ENCODE measurements at regions not wholly inside any gene's neighbourhood (a gene's known extent, or its start where the extent isn't known, plus 50 kb on each side); places are given as distances from the start of the nearest gene placed in this dataset.

DNA sequence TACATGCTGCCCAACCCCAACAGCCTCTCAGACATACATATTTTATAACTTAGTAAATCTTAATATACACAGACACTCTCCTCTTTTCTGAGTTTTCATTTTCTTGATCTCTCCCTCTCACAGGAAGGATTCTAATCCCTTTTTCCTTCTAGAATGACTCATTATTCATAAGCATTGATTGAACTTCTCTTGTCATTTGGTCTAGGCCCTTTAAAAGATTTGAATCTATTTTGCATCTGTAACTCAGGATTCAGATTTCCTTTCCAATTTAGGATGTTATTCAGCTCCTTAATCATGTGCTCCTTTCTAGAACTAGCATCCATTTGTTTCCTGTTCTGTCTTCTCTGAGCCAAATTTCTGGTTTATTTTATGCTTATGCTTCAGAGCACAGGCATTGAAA is 624.5 kb upstream of the SGO1 start:
- Histone ChIP-seq H3K27me3 (replicated peaks; ENCODE audit: insufficient read depth, low read depth, low read length, poor library complexity) (no peaks in the 10 kb centered on the region), H3K9me3 (ENCODE audit: low read depth, low read length, poor library complexity, severe bottlenecking) (peaks cover 34% of the 10 kb centered on the region), H3K4me3 (ENCODE audit: low read depth, low read length, poor library complexity, severe bottlenecking) (no peak overlapping the region), H3K36me3 (ENCODE audit: insufficient read depth, low read length, poor library complexity, severe bottlenecking) (no peaks in the 10 kb centered on the region), H3K4me1 (ENCODE audit: insufficient read depth, low read length, poor library complexity, severe bottlenecking) (no peaks in the 10 kb centered on the region), H3K27ac (ENCODE audit: low read depth, low read length, poor library complexity, severe bottlenecking) (no peak overlapping the region)
- no TSS peak for BruUV-seq (replicated peaks)
- CTCF ChIA-PET, result no interaction called here
- POLR2A ChIA-PET (ENCODE audit: low non-redundant PET), result no interaction called here
- TF ChIP-seq, protein P1, sequence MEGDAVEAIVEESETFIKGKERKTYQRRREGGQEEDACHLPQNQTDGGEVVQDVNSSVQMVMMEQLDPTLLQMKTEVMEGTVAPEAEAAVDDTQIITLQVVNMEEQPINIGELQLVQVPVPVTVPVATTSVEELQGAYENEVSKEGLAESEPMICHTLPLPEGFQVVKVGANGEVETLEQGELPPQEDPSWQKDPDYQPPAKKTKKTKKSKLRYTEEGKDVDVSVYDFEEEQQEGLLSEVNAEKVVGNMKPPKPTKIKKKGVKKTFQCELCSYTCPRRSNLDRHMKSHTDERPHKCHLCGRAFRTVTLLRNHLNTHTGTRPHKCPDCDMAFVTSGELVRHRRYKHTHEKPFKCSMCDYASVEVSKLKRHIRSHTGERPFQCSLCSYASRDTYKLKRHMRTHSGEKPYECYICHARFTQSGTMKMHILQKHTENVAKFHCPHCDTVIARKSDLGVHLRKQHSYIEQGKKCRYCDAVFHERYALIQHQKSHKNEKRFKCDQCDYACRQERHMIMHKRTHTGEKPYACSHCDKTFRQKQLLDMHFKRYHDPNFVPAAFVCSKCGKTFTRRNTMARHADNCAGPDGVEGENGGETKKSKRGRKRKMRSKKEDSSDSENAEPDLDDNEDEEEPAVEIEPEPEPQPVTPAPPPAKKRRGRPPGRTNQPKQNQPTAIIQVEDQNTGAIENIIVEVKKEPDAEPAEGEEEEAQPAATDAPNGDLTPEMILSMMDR (conservative IDR thresholded peaks at IDR 0.05; ENCODE audit: low read depth, low read length), result no peak
- TF ChIP-seq EZH2 (IDR thresholded peaks at IDR 0.05; ENCODE audit: borderline replicate concordance, low read depth, low read length, poor library complexity, severe bottlenecking), result no peak
- DNase-seq (ENCODE audit: low spot score), result no peak
- intact Hi-C loops (cut with micrococcal nuclease; ENCODE audit: unreplicated experiment), result no loop called here

DNA sequence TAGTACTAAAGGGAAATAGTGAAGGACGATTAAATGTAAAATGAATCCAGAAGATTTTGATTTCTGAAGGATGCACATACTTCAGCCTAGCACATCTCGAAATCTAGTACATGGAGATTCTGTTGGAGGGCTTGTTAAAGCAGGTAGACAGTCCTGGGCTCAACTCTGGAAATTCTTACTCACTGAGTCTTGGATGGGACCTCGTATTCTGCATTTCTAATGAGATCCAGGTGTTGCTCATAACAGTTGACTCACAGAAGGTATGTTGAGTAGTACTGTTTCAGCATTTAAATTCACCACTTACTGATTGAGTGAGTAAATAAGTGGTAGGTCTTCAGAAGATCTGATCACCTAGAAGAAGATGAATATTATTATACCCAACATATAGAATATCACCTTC is 623.4 kb upstream of the SGO1 start:
- Histone ChIP-seq H3K36me3 (ENCODE audit: insufficient read depth, low read length, poor library complexity, severe bottlenecking) (no peaks in the 10 kb centered on the region), H3K4me1 (ENCODE audit: insufficient read depth, low read length, poor library complexity, severe bottlenecking) (no peaks in the 10 kb centered on the region), H3K27ac (ENCODE audit: low read depth, low read length, poor library complexity, severe bottlenecking) (no peak overlapping the region), H3K27me3 (replicated peaks; ENCODE audit: insufficient read depth, low read depth, low read length, poor library complexity) (no peaks in the 10 kb centered on the region), H3K4me3 (ENCODE audit: low read depth, low read length, poor library complexity, severe bottlenecking) (no peak overlapping the region), H3K9me3 (ENCODE audit: low read depth, low read length, poor library complexity, severe bottlenecking) (peaks cover 32% of the 10 kb centered on the region)
- intact Hi-C loops (cut with micrococcal nuclease; ENCODE audit: unreplicated experiment), result no loop called here
- TF ChIP-seq EZH2 (IDR thresholded peaks at IDR 0.05; ENCODE audit: borderline replicate concordance, low read depth, low read length, poor library complexity, severe bottlenecking), result no peak
- TF ChIP-seq, protein P1 (conservative IDR thresholded peaks at IDR 0.05; ENCODE audit: low read depth, low read length), result no peak
- ChIA-PET POLR2A (ENCODE audit: low non-redundant PET) (no interaction called here), CTCF (no interaction called here)
- BruUV-seq (replicated peaks), result no TSS peak
- DNase-seq (ENCODE audit: low spot score), result no peak

- no TSS peak for BruUV-seq (replicated peaks)
- DNase-seq (ENCODE audit: low spot score), result no peak
- intact Hi-C loops (cut with micrococcal nuclease; ENCODE audit: unreplicated experiment), result no loop called here
Observed at GRCh38 chr3:20808864-20809263, 622.9 kb upstream of the SGO1 start.

More at GRCh38 chr3:20808864-20809263, 622.9 kb upstream of the SGO1 start:
- CTCF ChIA-PET, result no interaction called here
- Histone ChIP-seq H3K4me1 (ENCODE audit: insufficient read depth, low read length, poor library complexity, severe bottlenecking) (no peaks in the 10 kb centered on the region), H3K27ac (ENCODE audit: low read depth, low read length, poor library complexity, severe bottlenecking) (no peak overlapping the region), H3K27me3 (replicated peaks; ENCODE audit: insufficient read depth, low read depth, low read length, poor library complexity) (no peaks in the 10 kb centered on the region), H3K4me3 (ENCODE audit: low read depth, low read length, poor library complexity, severe bottlenecking) (no peak overlapping the region), H3K36me3 (ENCODE audit: insufficient read depth, low read length, poor library complexity, severe bottlenecking) (no peaks in the 10 kb centered on the region), H3K9me3 (ENCODE audit: low read depth, low read length, poor library complexity, severe bottlenecking) (peaks cover 31% of the 10 kb centered on the region)
- TF ChIP-seq, protein P1 (conservative IDR thresholded peaks at IDR 0.05; ENCODE audit: low read depth, low read length), result no peak
- no peak for TF ChIP-seq EZH2 (IDR thresholded peaks at IDR 0.05; ENCODE audit: borderline replicate concordance, low read depth, low read length, poor library complexity, severe bottlenecking)
- POLR2A ChIA-PET (ENCODE audit: low non-redundant PET), result no interaction called here

Measured in A673 (cell line).